Trophoblast cell (in vitro differentiated cells and primary cell): ENCODE measurements at regions not wholly inside any gene's neighbourhood (a gene's known extent, or its start where the extent isn't known, plus 50 kb on each side); places are given as distances from the start of the nearest gene placed in this dataset.
"Not testable (repeated sequence)": the region's sequence is repeated elsewhere in the genome, so short reads cannot be mapped to it uniquely, and the experiment has no call there.

ENCODE experiments used
- DNase-seq, 2 donors: peaks; one replicate each; pipeline ENCODE4 v3.0.0-alpha.2; 2016
- H2AFZ ChIP-seq: 2 replicates; pipeline ENCODE4 v1.6.1; 2013; ENCODE audit warnings: low read length, moderate library complexity, mild to moderate bottlenecking; ENCODE audit not compliant: insufficient read depth, poor library complexity
- H2AK5ac ChIP-seq: 2 replicates; pipeline ENCODE4 v1.6.1; 2013; ENCODE audit warnings: mild to moderate bottlenecking, low read length
- H2BK120ac ChIP-seq: 2 replicates; pipeline ENCODE4 v1.6.1; 2013; ENCODE audit warnings: low read length, mild to moderate bottlenecking, moderate library complexity; ENCODE audit not compliant: insufficient read depth, poor library complexity
- H2BK12ac ChIP-seq: 2 replicates; pipeline ENCODE4 v1.6.1; 2013; ENCODE audit warnings: mild to moderate bottlenecking, low read length, moderate library complexity
- H2BK5ac ChIP-seq: 2 replicates; pipeline ENCODE4 v1.6.1; 2013; ENCODE audit warnings: low read length, low read depth, moderate library complexity, mild to moderate bottlenecking; ENCODE audit not compliant: poor library complexity
- H3K14ac ChIP-seq: 2 replicates; pipeline ENCODE4 v1.6.1; 2013; ENCODE audit warnings: mild to moderate bottlenecking, low read length
- H3K18ac ChIP-seq: 2 replicates; pipeline ENCODE4 v1.6.1; 2013; ENCODE audit warnings: mild to moderate bottlenecking, low read length
- H3K23ac ChIP-seq: 2 replicates; pipeline ENCODE4 v1.6.1; 2013; ENCODE audit warnings: low read length
- H3K27ac ChIP-seq: 2 replicates; pipeline ENCODE4 v1.5.1; 2013; ENCODE audit warnings: low read depth, mild to moderate bottlenecking, inconsistent platforms, low read length, moderate library complexity
- H3K27me3 ChIP-seq: 2 replicates; pipeline ENCODE4 v1.6.1; 2013; ENCODE audit warnings: inconsistent platforms, mild to moderate bottlenecking, low read length, moderate library complexity; ENCODE audit not compliant: insufficient read depth
- H3K36me3 ChIP-seq, 2 experiments: 1 replicate in 1 of 2; 2 replicates in 1 of 2; pipeline ENCODE4 v1.6.1; 2013; ENCODE audit warnings: low read length in 2 of 2, mild to moderate bottlenecking in 2 of 2, moderate library complexity in 1 of 2; ENCODE audit not compliant: insufficient read depth in 2 of 2, control insufficient read depth in 1 of 2
- H3K4ac ChIP-seq: 2 replicates; pipeline ENCODE4 v1.6.1; 2013; ENCODE audit warnings: low read depth, mild to moderate bottlenecking, low read length, moderate library complexity
- H3K4me1 ChIP-seq, 2 experiments: 1 replicate in 1 of 2; 2 replicates in 1 of 2; pipeline ENCODE4 v1.6.1; 2013; ENCODE audit warnings: low read length in 2 of 2, mild to moderate bottlenecking in 2 of 2, moderate library complexity in 1 of 2; ENCODE audit not compliant: insufficient read depth in 2 of 2, control insufficient read depth in 1 of 2
- H3K4me2 ChIP-seq: 2 replicates; pipeline ENCODE4 v1.6.1; 2013; ENCODE audit warnings: inconsistent platforms, mild to moderate bottlenecking, low read length, moderate library complexity
- H3K4me3 ChIP-seq: 2 replicates; pipeline ENCODE4 v1.5.1; 2013; ENCODE audit warnings: mild to moderate bottlenecking, low read depth, low read length, inconsistent platforms
- H3K79me1 ChIP-seq: one replicate; pipeline ENCODE4 v1.6.1; 2013; ENCODE audit warnings: low read length
- H3K79me2 ChIP-seq: 2 replicates; pipeline ENCODE4 v1.6.1; 2013; ENCODE audit warnings: low read length, mild to moderate bottlenecking; ENCODE audit not compliant: control insufficient read depth, insufficient read depth, poor library complexity
- H3K9ac ChIP-seq: 2 replicates; pipeline ENCODE4 v1.6.1; 2013; ENCODE audit warnings: mild to moderate bottlenecking, low read length
- H3K9me3 ChIP-seq: 2 replicates; pipeline ENCODE4 v1.6.1; 2013; ENCODE audit warnings: low read depth, mild to moderate bottlenecking, control low read depth, inconsistent platforms, low read length; ENCODE audit not compliant: insufficient read depth
- H4K12ac ChIP-seq: 2 replicates; pipeline ENCODE4 v1.6.1; 2013; ENCODE audit warnings: low read depth, mild to moderate bottlenecking, low read length, moderate library complexity
- H4K8ac ChIP-seq: 2 replicates; pipeline ENCODE4 v1.6.1; 2013; ENCODE audit warnings: low read depth, mild to moderate bottlenecking, low read length, moderate library complexity
- H4K91ac ChIP-seq: one replicate; pipeline ENCODE4 v1.6.1; 2013; ENCODE audit warnings: low read depth, mild to moderate bottlenecking, low read length, moderate library complexity
- WGBS: extraction: QIAGEN DNeasy Blood & Tissue Kit; methylation state at CpG from one replicate; pipeline ENCODE4 v1.1.7; 2013; ENCODE audit warnings: missing lambda C conversion rate; ENCODE audit not compliant: insufficient read length, insufficient coverage; ENCODE audit errors: extremely low coverage; 5-methylcytosine and 5-hydroxymethylcytosine counted together

DNA sequence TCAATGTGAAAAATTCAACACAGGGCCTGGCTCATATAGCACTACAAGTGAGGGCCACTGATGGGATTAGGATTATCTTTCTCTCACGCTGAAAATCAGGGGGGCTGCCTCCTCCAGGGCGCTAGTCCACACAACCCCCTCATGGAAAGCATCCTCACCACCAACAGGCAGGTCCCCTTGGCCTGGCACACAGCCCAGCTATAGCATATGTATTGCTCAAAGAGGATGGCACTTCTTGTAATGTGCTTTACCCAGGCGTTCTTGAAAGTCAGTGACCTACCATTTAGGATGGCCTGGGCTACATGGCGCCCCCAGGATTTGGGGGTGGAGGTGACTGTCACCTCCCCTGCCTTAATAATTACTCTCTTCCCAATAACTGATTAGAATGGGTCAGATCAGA lies 71.0 kb upstream of the LSM6 start:
- Histone ChIP-seq H3K9ac (no peak overlapping the region), H4K12ac (no peak overlapping the region), H3K23ac (no peak overlapping the region), H3K4me3 (peak overlapping the region; percentile 12), H2BK120ac (no peak overlapping the region), H4K91ac (no peak overlapping the region), H3K9me3 (no peaks in the 10 kb centered on the region), H3K36me3 (no peaks in the 10 kb centered on the region), H2AFZ (no peak overlapping the region), H2BK5ac (no peak overlapping the region), H4K8ac (no peak overlapping the region), H3K14ac (no peak overlapping the region), H3K27ac (no peak overlapping the region), H3K79me2 (no peaks in the 10 kb centered on the region), H2BK12ac (no peak overlapping the region), H3K18ac (no peak overlapping the region), H3K4me1 (peaks cover 0 to 3% of the 10 kb centered on the region in 2 experiments), H3K4ac (no peak overlapping the region), H3K4me2 (no peak overlapping the region), H3K79me1 (no peaks in the 10 kb centered on the region), H2AK5ac (no peak overlapping the region), H3K27me3 (no peaks in the 10 kb centered on the region)
- WGBS: no CpG with 5 or more reads among the region's 4 CpGs
- DNase-seq: no peak

DNA sequence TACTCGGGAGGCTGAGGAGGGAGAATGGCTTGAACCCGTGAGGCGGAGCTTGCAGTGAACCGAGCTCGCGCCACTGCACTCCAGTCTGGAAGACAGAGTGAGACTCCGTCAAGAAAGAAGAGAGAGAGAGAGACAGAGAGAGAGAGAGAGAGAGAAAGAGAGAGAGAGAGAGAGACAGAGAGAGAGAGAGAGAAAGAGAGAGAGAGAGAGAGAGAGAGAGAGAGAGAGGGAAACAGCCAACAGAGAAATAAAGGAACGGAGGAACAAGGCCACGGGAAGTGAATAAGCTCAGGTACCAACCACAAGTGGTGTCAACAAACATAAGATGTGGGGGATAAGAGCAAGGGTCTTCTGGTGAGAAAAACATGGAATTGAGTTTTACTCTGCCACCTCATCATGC lies 71.5 kb upstream of the LSM6 start:
- WGBS: no CpG with 5 or more reads among the region's 9 CpGs
- H3K79me2 ChIP-seq, H3K4me2 ChIP-seq, H3K27me3 ChIP-seq, H3K9ac ChIP-seq, H3K23ac ChIP-seq, H3K4me1 ChIP-seq, H3K27ac ChIP-seq, H3K36me3 ChIP-seq, H3K18ac ChIP-seq, H2BK120ac ChIP-seq, H4K8ac ChIP-seq, H2BK5ac ChIP-seq, H3K4ac ChIP-seq, H4K91ac ChIP-seq, H3K79me1 ChIP-seq, H3K14ac ChIP-seq, H2BK12ac ChIP-seq, H3K9me3 ChIP-seq, DNase-seq, H3K4me3 ChIP-seq, H2AFZ ChIP-seq, H2AK5ac ChIP-seq, H4K12ac ChIP-seq: not testable (repeated sequence)

DNA sequence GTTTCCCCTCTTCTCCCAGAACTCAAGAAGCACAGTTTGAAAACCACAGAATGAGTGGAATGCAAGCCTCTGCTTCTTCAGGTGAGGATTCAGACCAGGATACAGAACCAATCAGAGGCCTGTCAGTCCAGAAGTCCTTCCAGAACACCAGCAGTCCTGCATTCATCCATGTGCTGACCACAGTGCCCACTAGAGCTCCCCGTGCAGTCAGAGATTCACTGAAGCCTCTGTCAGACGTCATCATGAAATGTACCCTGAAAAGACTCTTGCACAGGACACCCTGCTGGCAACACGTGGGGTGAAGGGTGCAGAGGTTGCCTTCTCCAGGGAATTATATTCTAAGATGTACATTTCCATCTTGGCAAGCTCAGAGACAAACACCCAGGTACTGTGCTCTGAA lies 75.9 kb upstream of the LSM6 start:
- H4K12ac ChIP-seq: no peak overlapping the region
- no peak overlapping the region for H2BK5ac ChIP-seq
- H3K79me2 ChIP-seq: no peaks in the 10 kb centered on the region
- H3K9me3 ChIP-seq: no peaks in the 10 kb centered on the region
- H2AFZ ChIP-seq: no peak overlapping the region
- H3K4me3 ChIP-seq: no peak overlapping the region
- no peak overlapping the region for H4K91ac ChIP-seq
- no peak overlapping the region for H3K9ac ChIP-seq
- no peak overlapping the region for H3K4ac ChIP-seq
- H4K8ac ChIP-seq: no peak overlapping the region
- H3K14ac ChIP-seq: no peak overlapping the region
- no peak overlapping the region for H3K23ac ChIP-seq
- H3K27me3 ChIP-seq: no peaks in the 10 kb centered on the region
- no peak for DNase-seq
- no peak overlapping the region for H3K18ac ChIP-seq
- H3K4me2 ChIP-seq: no peak overlapping the region
- whole genome bisulfite sequencing: no CpG with 5 or more reads among the region's 3 CpGs
- no peak overlapping the region for H3K27ac ChIP-seq
- H2BK12ac ChIP-seq: no peak overlapping the region
- no peak overlapping the region for H2AK5ac ChIP-seq
- H3K79me1 ChIP-seq: no peaks in the 10 kb centered on the region
- peaks cover 0 to 3% of the 10 kb centered on the region in 2 experiments for H3K4me1 ChIP-seq
- no peaks in the 10 kb centered on the region for H3K36me3 ChIP-seq
- H2BK120ac ChIP-seq: no peak overlapping the region

DNA sequence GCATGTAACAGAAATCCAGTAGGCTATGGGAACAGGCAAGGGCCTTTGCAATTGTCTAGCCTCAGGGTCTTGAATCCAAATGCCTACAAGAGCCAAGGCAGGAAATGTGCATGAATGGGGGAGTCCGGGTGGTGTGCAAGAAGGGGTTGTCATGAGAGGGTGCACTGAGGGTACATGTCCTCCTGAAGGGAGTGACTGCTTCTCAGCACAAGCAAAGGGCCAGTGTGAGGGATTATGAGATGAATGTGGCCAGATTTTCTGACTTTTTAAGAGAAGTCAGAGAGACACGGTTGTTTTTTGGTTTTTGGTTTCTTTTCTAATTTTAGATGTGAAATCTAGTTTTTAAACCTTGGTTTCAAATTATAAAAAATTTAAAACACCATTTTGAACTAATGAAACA lies 76.5 kb upstream of the LSM6 start:
- Histone ChIP-seq H3K4ac (no peak overlapping the region), H3K18ac (no peak overlapping the region), H3K27ac (no peak overlapping the region), H3K9me3 (no peaks in the 10 kb centered on the region), H2BK120ac (no peak overlapping the region), H3K9ac (no peak overlapping the region), H3K4me2 (no peak overlapping the region), H3K79me2 (no peaks in the 10 kb centered on the region), H2AFZ (no peak overlapping the region), H2AK5ac (no peak overlapping the region), H3K23ac (no peak overlapping the region), H4K8ac (no peak overlapping the region), H4K91ac (no peak overlapping the region), H3K4me3 (no peak overlapping the region), H3K4me1 (peaks cover 0 to 3% of the 10 kb centered on the region in 2 experiments), H3K36me3 (no peaks in the 10 kb centered on the region), H3K79me1 (no peaks in the 10 kb centered on the region), H4K12ac (no peak overlapping the region), H3K14ac (no peak overlapping the region), H2BK12ac (no peak overlapping the region), H2BK5ac (no peak overlapping the region), H3K27me3 (no peaks in the 10 kb centered on the region)
- no peak for DNase-seq
- WGBS: no CpG with 5 or more reads among the region's 2 CpGs
